ENCODE measurements at regions not wholly inside any gene's neighbourhood (a gene's known extent, or its start where the extent isn't known, plus 50 kb on each side); places are given as distances from the start of the nearest gene placed in this dataset.
A peak's percentile ranks its signal among the peaks of the same experiment; 100 is the strongest.

DNA sequence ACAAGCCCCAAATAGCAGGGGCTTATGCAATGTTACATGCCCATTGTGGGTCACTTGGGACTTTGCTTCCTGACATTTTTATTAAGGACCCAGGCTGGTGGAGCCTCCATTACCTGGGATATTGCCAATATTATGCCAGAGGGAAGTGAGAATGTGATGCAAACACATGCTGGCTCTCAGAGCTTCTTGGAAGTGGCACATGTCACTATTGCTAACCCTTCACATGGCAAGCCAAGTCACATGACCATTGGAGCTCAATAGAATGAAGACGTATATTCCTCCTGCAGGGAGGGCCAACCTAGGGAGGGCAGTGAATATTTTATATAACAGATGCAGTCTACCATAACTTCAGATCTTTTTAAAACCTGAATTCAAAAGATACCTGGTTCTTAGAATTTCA, 140.7 kb upstream of the ZFP64 start:
- no peaks in the 10 kb centered on the region for H3K36me3 ChIP-seq (ENCODE audit: control insufficient read depth in 5 of 5, insufficient read depth in 5 of 5, low read length in 5 of 5)
- no peak overlapping the region for H3K4me3 ChIP-seq (ENCODE audit: low read depth in 1 of 5, low read length in 5 of 5)
- no peaks in the 10 kb centered on the region for H3K9me3 ChIP-seq (ENCODE audit: control insufficient read depth in 5 of 5, low read length in 5 of 5)
- no peak overlapping the region for H3K9ac ChIP-seq (ENCODE audit: low read length in 5 of 5)
- H3K27ac ChIP-seq (ENCODE audit: low read depth, low read length) = no peak overlapping the region
- H3K27me3 ChIP-seq (ENCODE audit: control insufficient read depth in 5 of 5, insufficient read depth in 4 of 5, low read length in 5 of 5) = peaks cover 0 to 5% (median 0%) of the 10 kb centered on the region in 5 donors
- H3K4me1 ChIP-seq (ENCODE audit: control insufficient read depth in 5 of 5, insufficient read depth in 5 of 5, low read length in 5 of 5) = no peaks in the 10 kb centered on the region

- H3K27me3 ChIP-seq (ENCODE audit: control insufficient read depth in 5 of 5, insufficient read depth in 4 of 5, low read length in 5 of 5) = peaks cover 0 to 5% (median 0%) of the 10 kb centered on the region in 5 donors
- no peak overlapping the region for H3K4me3 ChIP-seq (ENCODE audit: low read depth in 1 of 5, low read length in 5 of 5)
- H3K9me3 ChIP-seq (ENCODE audit: control insufficient read depth in 5 of 5, low read length in 5 of 5) = no peaks in the 10 kb centered on the region
- H3K36me3 ChIP-seq (ENCODE audit: control insufficient read depth in 5 of 5, insufficient read depth in 5 of 5, low read length in 5 of 5) = no peaks in the 10 kb centered on the region
- no peak overlapping the region for H3K9ac ChIP-seq (ENCODE audit: low read length in 5 of 5)
- H3K4me1 ChIP-seq (ENCODE audit: control insufficient read depth in 5 of 5, insufficient read depth in 5 of 5, low read length in 5 of 5) = no peaks in the 10 kb centered on the region
- H3K27ac ChIP-seq (ENCODE audit: low read depth, low read length) = no peak overlapping the region
These were observed 140.1 kb upstream of the ZFP64 start for GRCh38 chr20:52331655-52332054.

GRCh38 chr20:52321396-52321795, 129.8 kb upstream of the ZFP64 start:
- no peak overlapping the region for H3K9ac ChIP-seq (ENCODE audit: low read length in 5 of 5)
- H3K4me3 ChIP-seq (ENCODE audit: low read depth in 1 of 5, low read length in 5 of 5) = no peak overlapping the region
- H3K27ac ChIP-seq (ENCODE audit: low read depth, low read length) = no peak overlapping the region
- H3K36me3 ChIP-seq (ENCODE audit: control insufficient read depth in 5 of 5, insufficient read depth in 5 of 5, low read length in 5 of 5) = no peaks in the 10 kb centered on the region
- H3K27me3 ChIP-seq (ENCODE audit: control insufficient read depth in 5 of 5, insufficient read depth in 4 of 5, low read length in 5 of 5) = peaks cover 0 to 8% (median 2%) of the 10 kb centered on the region in 5 donors
- H3K4me1 ChIP-seq (ENCODE audit: control insufficient read depth in 5 of 5, insufficient read depth in 5 of 5, low read length in 5 of 5) = no peaks in the 10 kb centered on the region
- H3K9me3 ChIP-seq (ENCODE audit: control insufficient read depth in 5 of 5, low read length in 5 of 5) = peaks cover 0 to 3% (median 0%) of the 10 kb centered on the region in 5 donors

DNA sequence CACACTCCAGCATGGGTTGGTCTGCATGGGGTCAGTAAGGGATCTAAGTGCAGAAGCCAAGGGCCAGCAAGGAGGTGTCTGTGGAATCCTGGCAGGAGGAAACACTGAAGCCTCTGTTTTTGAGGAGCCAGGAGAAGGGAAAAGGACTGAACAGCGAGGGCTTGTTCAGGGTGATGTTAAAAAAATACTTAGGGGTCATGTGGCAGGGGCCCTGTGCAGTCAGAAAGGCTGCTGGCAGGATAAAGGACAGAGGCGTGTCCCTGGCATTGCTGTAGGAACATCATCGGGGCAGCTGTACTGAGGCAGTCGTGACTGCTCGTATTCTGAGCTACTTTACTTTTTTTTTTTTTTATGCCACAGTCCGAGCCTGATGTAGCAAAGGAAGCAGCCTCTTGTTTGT, 127.1 kb upstream of the ZFP64 start:
- Histone ChIP-seq H3K4me1 (ENCODE audit: control insufficient read depth in 5 of 5, insufficient read depth in 5 of 5, low read length in 5 of 5) (peaks cover 0 to 3% (median 0%) of the 10 kb centered on the region in 5 donors), H3K27ac (ENCODE audit: low read depth, low read length) (no peak overlapping the region), H3K4me3 (ENCODE audit: low read depth in 1 of 5, low read length in 5 of 5) (no peak overlapping the region), H3K36me3 (ENCODE audit: control insufficient read depth in 5 of 5, insufficient read depth in 5 of 5, low read length in 5 of 5) (no peaks in the 10 kb centered on the region), H3K27me3 (ENCODE audit: control insufficient read depth in 5 of 5, insufficient read depth in 4 of 5, low read length in 5 of 5) (peaks cover 0 to 2% (median 0%) of the 10 kb centered on the region in 5 donors), H3K9ac (ENCODE audit: low read length in 5 of 5) (no peak overlapping the region), H3K9me3 (ENCODE audit: control insufficient read depth in 5 of 5, low read length in 5 of 5) (peaks cover 0 to 3% (median 0%) of the 10 kb centered on the region in 5 donors)

GRCh38 chr20:52313341-52313963, 121.9 kb upstream of the ZFP64 start:
- H3K4me3 ChIP-seq (ENCODE audit: low read depth in 1 of 5, low read length in 5 of 5) = peak overlapping the region in 3 of 5 donors; percentile 29 to 38 (median 31)
- no peak overlapping the region for H3K9ac ChIP-seq (ENCODE audit: low read length in 5 of 5)
- H3K27me3 ChIP-seq (ENCODE audit: control insufficient read depth in 5 of 5, insufficient read depth in 4 of 5, low read length in 5 of 5) = peaks cover 0 to 2% (median 0%) of the 10 kb centered on the region in 5 donors
- H3K4me1 ChIP-seq (ENCODE audit: control insufficient read depth in 5 of 5, insufficient read depth in 5 of 5, low read length in 5 of 5) = peaks cover 0 to 14% (median 11%) of the 10 kb centered on the region in 5 donors
- H3K9me3 ChIP-seq (ENCODE audit: control insufficient read depth in 5 of 5, low read length in 5 of 5) = peaks cover 0 to 3% (median 0%) of the 10 kb centered on the region in 5 donors
- H3K36me3 ChIP-seq (ENCODE audit: control insufficient read depth in 5 of 5, insufficient read depth in 5 of 5, low read length in 5 of 5) = no peaks in the 10 kb centered on the region
- H3K27ac ChIP-seq (ENCODE audit: low read depth, low read length) = no peak overlapping the region

DNA sequence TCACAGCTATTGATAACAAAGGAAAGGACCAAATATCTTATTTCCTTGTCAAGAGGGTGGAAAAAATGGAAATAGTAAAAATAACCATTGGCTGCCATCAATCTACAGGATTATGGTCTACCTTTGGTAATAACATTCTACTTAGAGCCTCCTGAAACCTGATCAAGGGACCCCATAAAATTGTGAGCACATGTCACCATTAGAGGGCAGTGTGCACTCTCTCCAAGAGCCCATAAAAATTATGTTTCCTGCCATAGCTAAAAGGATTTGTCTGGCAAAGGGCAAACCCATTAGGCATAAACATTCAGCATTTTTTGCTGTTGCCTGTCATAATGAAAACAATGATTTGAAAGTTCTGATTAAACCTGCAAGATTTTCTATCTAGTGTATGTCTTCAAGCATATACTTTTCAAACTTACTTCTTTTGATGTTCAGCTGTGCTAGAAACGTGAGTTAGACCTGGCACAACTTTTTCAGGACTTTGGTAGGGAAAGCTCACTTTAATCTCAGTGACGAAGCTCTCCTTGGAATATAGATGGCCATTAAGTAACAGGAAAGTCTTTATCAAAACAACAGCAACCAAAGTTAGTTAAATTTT, 120.7 kb upstream of the ZFP64 start:
- H3K36me3 ChIP-seq (ENCODE audit: control insufficient read depth in 5 of 5, insufficient read depth in 5 of 5, low read length in 5 of 5) = no peaks in the 10 kb centered on the region
- H3K9me3 ChIP-seq (ENCODE audit: control insufficient read depth in 5 of 5, low read length in 5 of 5) = peaks cover 0 to 3% (median 0%) of the 10 kb centered on the region in 5 donors
- peaks cover 0 to 2% (median 0%) of the 10 kb centered on the region in 5 donors for H3K27me3 ChIP-seq (ENCODE audit: control insufficient read depth in 5 of 5, insufficient read depth in 4 of 5, low read length in 5 of 5)
- no peak overlapping the region for H3K9ac ChIP-seq (ENCODE audit: low read length in 5 of 5)
- no peak overlapping the region for H3K27ac ChIP-seq (ENCODE audit: low read depth, low read length)
- peaks cover 0 to 14% (median 11%) of the 10 kb centered on the region in 5 donors for H3K4me1 ChIP-seq (ENCODE audit: control insufficient read depth in 5 of 5, insufficient read depth in 5 of 5, low read length in 5 of 5)
- H3K4me3 ChIP-seq (ENCODE audit: low read depth in 1 of 5, low read length in 5 of 5) = no peak overlapping the region

- Histone ChIP-seq H3K36me3 (ENCODE audit: control insufficient read depth in 5 of 5, insufficient read depth in 5 of 5, low read length in 5 of 5) (no peaks in the 10 kb centered on the region), H3K9ac (ENCODE audit: low read length in 5 of 5) (no peak overlapping the region), H3K27ac (ENCODE audit: low read depth, low read length) (no peak overlapping the region), H3K4me1 (ENCODE audit: control insufficient read depth in 5 of 5, insufficient read depth in 5 of 5, low read length in 5 of 5) (peaks cover 0 to 14% (median 11%) of the 10 kb centered on the region in 5 donors), H3K9me3 (ENCODE audit: control insufficient read depth in 5 of 5, low read length in 5 of 5) (no peaks in the 10 kb centered on the region), H3K27me3 (ENCODE audit: control insufficient read depth in 5 of 5, insufficient read depth in 4 of 5, low read length in 5 of 5) (no peaks in the 10 kb centered on the region), H3K4me3 (ENCODE audit: low read depth in 1 of 5, low read length in 5 of 5) (no peak overlapping the region)
These were observed 119.7 kb upstream of the ZFP64 start for GRCh38 chr20:52311209-52311794.

DNA sequence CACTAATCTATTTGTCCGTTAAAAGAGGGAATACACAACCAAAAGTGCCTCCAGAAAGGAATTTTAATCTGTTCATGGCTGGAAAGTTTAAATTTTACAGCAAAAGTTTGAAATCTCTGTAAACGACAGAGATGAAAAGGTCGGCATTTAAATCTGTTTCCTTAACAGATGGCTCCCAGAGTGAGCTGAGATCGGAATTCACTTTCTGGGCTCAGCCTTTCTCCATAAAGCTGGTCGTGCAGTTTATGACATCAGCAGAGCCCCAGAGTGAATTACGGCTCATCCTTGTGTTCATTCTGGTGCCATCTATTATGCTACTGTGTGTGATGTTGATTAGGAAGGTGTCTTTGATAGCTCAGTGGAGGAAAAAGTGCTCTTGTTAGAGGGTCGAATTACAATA, 117.6 kb upstream of the ZFP64 start:
- Histone ChIP-seq H3K4me1 (ENCODE audit: control insufficient read depth in 5 of 5, insufficient read depth in 5 of 5, low read length in 5 of 5) (peaks cover 0 to 14% (median 11%) of the 10 kb centered on the region in 5 donors), H3K27me3 (ENCODE audit: control insufficient read depth in 5 of 5, insufficient read depth in 4 of 5, low read length in 5 of 5) (no peaks in the 10 kb centered on the region), H3K4me3 (ENCODE audit: low read depth in 1 of 5, low read length in 5 of 5) (no peak overlapping the region), H3K9ac (ENCODE audit: low read length in 5 of 5) (no peak overlapping the region), H3K36me3 (ENCODE audit: control insufficient read depth in 5 of 5, insufficient read depth in 5 of 5, low read length in 5 of 5) (no peaks in the 10 kb centered on the region), H3K9me3 (ENCODE audit: control insufficient read depth in 5 of 5, low read length in 5 of 5) (no peaks in the 10 kb centered on the region), H3K27ac (ENCODE audit: low read depth, low read length) (no peak overlapping the region)

DNA sequence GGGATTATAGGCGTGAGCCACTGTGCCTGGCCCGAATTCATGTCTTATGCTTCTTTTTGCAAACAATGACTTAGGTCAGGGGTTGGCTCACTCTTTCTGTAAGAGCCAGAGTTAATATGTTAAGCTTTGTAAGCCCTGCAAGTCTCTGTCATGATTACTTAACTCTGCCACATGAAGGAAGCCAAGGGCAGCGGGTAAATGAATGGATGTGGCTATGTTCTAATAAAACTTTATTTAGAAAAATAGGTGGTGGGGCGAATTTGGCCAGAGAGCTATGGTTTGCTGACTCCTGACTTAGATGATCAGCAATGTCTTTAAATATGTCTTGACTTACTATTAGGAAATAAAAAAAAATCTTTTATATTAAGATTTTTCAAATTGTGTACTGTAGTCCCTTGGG, 114.9 kb upstream of the ZFP64 start:
- Histone ChIP-seq H3K4me3 (ENCODE audit: low read depth in 1 of 5, low read length in 5 of 5) (no peak overlapping the region), H3K9me3 (ENCODE audit: control insufficient read depth in 5 of 5, low read length in 5 of 5) (no peaks in the 10 kb centered on the region), H3K9ac (ENCODE audit: low read length in 5 of 5) (no peak overlapping the region), H3K36me3 (ENCODE audit: control insufficient read depth in 5 of 5, insufficient read depth in 5 of 5, low read length in 5 of 5) (no peaks in the 10 kb centered on the region), H3K27ac (ENCODE audit: low read depth, low read length) (no peak overlapping the region), H3K4me1 (ENCODE audit: control insufficient read depth in 5 of 5, insufficient read depth in 5 of 5, low read length in 5 of 5) (no peaks in the 10 kb centered on the region), H3K27me3 (ENCODE audit: control insufficient read depth in 5 of 5, insufficient read depth in 4 of 5, low read length in 5 of 5) (no peaks in the 10 kb centered on the region)

- Histone ChIP-seq H3K4me1 (ENCODE audit: control insufficient read depth in 5 of 5, insufficient read depth in 5 of 5, low read length in 5 of 5) (no peaks in the 10 kb centered on the region), H3K9ac (ENCODE audit: low read length in 5 of 5) (no peak overlapping the region), H3K36me3 (ENCODE audit: control insufficient read depth in 5 of 5, insufficient read depth in 5 of 5, low read length in 5 of 5) (no peaks in the 10 kb centered on the region), H3K27ac (ENCODE audit: low read depth, low read length) (no peak overlapping the region), H3K4me3 (ENCODE audit: low read depth in 1 of 5, low read length in 5 of 5) (no peak overlapping the region), H3K27me3 (ENCODE audit: control insufficient read depth in 5 of 5, insufficient read depth in 4 of 5, low read length in 5 of 5) (no peaks in the 10 kb centered on the region), H3K9me3 (ENCODE audit: control insufficient read depth in 5 of 5, low read length in 5 of 5) (no peaks in the 10 kb centered on the region)
These were observed 114.3 kb upstream of the ZFP64 start for GRCh38 chr20:52305858-52306257.

All from subcutaneous abdominal adipose tissue (tissue), 5 donors.